ELR (cell line): ENCODE measurements at regions not wholly inside any gene's neighbourhood (a gene's known extent, or its start where the extent isn't known, plus 50 kb on each side); places are given as distances from the start of the nearest gene placed in this dataset.
A peak's percentile ranks its signal among the peaks of the same experiment; 100 is the strongest.

Experiments
- DNase-seq: peaks from one replicate; pipeline ENCODE4 v3.0.0-alpha.2; 2015; ENCODE audit warnings: low read depth

DNA sequence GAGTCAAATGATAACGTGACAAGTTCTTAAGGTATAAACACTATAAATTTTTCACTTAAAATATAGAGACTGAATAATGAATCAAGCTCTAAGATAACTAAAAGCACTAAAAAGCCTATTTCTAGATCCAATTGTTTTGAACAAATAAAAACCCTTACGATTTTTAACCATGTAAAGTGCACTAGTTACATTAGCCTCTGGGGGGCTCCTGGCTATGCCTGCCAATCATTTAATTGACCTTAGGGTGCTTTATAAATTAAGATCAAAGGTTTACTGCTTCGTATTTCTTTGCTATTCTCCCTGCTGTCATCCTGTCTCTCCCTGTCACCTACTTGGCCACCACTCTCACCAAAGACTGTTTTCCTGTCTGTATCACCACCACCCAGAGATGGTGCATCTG is 133.4 kb downstream of the ESM1 start:
- no peak for DNase-seq

- no peak for DNase-seq
These were observed 133.9 kb downstream of the ESM1 start for GRCh38 chr5:54851449-54851848.

- no peak for DNase-seq
These were observed 136.8 kb downstream of the ESM1 start for GRCh38 chr5:54848581-54848980.

- DNase-seq = peak; percentile 75
These were observed 139.8 kb downstream of the ESM1 start for GRCh38 chr5:54845567-54845941.

GRCh38 chr5:54844905-54845566 is 140.4 kb downstream of the ESM1 start:
- peak; percentile 73 for DNase-seq

- no peak for DNase-seq
These were observed 141.1 kb downstream of the ESM1 start for GRCh38 chr5:54844266-54844665.

DNA sequence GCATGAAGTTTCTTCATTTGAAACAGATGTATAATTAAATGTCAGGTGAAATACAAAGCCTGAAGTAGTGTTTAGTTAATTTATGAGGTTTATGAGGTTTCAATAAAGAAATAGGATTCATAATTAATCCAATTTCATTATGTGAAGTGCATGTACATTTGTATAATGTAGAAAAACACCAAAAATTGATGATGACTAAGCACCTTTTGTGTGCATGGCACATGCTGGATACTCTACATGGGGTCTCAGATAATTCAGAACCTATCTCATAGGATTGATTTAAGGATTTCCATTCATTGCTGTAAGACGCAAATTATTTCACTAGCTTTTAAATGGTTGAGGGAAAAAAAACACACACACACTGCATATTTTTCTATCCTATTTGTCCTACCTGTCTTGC is 143.9 kb downstream of the ESM1 start:
- DNase-seq = no peak

DNA sequence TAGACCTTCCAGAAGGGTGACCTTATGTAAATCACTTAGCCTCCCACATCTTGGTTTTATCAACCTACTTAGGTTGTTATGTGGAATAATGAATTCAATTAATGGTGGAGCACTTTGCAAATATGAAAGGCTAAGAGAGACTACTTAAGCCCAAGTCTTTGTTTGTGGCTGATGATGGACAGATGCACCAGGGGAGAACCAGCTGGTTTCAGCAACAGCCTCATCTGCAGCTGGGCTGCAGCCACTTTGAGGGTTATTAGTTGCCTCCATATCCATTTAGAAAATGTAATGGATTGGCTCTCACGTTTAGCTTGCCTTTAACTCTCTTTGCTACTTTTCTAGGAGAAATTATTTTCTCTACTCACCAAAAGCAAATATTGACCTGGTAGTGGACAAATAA is 146.6 kb downstream of the ESM1 start:
- DNase-seq = no peak

- DNase-seq = no peak
These were observed 147.4 kb downstream of the ESM1 start for GRCh38 chr5:54837981-54838380.

DNA sequence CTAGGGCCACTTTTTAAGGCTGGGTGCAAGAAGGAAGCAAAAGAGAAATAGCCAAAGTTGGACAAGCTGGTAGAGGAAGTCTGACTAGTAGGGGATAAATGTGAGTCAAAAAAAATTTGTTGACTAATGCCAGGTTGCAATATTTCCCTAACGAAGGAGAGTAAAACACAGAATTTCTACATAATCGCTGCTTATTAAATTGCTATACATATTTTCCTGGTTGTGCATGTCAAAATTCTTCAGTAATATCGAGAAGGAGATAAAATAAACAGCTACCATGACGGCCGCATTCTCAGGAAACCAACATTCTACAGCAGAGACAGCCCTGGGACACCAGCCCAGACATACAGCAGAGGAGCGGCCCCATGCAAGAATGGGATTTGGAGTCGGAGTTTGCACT is 148.3 kb downstream of the ESM1 start:
- DNase-seq = peak; percentile 56

DNA sequence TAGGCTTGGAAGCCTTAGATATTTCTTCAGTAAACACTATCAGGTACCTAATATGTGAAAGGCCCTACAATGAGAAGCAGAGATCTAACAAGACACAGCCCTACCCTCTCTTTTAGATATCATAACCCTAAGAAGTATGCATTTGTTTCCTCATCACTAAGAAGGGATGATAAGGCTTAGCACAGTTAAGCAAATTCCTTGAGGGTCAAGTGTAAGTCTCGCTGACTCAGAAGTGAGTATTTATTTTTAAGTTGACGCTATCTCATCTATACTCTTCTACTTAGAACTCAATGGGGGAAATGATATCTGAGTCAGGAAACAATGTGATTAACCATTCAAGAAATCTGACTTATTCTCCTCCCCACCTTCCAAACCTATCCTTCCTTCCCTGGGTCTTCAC is 149.7 kb downstream of the ESM1 start:
- peak; percentile 80 for DNase-seq

DNA sequence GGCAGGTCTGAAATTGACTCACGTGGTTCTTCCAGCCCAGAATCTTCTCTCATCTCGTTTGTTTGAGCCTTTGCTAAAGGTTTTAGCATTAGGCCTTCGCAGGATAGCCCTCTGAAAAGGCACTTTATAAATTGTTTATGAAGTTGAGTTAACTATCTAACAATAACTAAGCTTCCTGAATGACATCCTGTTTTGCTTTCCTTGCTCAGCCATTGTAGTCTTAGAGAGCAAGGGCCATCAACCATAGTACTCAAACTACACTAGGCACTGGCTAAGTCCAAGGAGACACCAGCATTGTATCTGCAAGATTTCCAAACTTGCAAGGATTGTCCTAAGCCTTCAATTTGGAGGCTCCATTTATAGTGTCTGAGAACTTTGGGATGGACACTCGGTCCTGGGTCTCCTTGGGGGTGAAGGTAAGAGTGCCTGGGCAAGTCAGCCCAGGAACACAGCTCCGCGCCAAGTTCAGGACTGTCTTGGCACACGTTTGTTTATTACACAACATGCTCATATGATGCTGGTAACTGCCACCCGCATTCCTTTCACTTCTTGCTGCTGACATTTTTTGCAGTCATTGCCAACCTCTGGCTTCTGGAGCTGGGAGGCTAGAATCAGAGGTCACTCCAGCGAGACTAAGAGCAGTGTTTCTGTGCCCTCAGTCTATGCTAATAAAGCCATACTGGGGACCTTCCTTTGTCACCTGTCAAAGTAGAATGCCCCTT is 151.1 kb downstream of the ESM1 start:
- DNase-seq = no peak

DNA sequence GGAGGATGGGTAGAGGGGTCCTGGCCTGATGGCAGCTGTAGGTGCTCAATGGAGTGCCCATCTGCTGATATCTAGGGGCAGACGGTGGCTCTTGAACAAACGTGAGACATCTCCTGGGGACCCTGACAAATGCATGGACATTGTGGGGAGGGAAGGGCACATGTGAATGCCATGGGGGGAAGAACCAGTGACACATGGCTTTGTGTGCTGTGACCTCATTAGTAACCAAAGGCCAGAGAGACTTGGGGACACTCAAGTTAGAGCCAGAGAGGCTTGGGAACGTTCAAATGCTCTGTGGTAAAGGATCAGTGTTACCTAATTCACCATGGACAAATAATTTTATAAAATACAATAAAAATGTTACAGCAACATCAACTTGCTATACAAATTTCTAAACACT is 151.8 kb downstream of the ESM1 start:
- DNase-seq = no peak

DNA sequence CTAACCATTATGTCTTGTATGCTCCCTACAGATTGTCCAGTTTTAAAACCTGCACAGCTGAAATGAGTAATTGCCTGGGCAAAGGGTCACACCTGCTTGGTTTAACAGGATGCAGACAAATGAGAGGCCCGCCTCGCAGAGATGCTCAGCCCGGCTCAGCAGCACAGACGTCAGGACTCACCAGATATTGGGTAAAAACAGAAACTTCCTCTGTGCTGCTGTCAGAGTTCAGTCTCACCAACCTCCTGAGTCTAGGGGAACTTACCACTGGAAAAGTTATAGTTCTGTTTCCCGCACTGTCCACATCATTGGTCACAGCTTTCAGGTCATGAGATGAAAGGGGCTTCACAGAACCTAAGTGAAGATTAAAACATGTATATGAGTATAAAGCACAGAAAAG is 152.5 kb downstream of the ESM1 start:
- no peak for DNase-seq

DNA sequence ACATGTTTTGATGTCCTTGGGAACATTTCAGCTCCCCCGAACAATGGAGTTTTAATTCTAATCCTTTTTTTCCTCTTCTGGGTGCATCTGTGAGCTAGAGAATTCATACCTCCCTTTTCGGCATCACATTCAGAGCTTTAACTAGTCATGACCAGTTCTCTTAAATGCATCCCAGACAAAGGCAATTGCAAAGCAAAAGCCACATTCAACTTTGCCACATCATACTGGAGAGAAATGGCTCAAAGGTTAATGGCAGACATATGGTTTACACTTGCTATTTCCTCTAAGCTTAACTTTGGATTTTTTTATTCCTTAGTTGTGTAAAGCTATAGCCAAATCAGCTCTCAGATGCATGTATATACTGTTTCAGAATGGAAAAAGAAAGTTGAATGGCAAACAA is 153.3 kb downstream of the ESM1 start:
- no peak for DNase-seq

- no peak for DNase-seq
These were observed 154.2 kb downstream of the ESM1 start for GRCh38 chr5:54831233-54831632.

DNA sequence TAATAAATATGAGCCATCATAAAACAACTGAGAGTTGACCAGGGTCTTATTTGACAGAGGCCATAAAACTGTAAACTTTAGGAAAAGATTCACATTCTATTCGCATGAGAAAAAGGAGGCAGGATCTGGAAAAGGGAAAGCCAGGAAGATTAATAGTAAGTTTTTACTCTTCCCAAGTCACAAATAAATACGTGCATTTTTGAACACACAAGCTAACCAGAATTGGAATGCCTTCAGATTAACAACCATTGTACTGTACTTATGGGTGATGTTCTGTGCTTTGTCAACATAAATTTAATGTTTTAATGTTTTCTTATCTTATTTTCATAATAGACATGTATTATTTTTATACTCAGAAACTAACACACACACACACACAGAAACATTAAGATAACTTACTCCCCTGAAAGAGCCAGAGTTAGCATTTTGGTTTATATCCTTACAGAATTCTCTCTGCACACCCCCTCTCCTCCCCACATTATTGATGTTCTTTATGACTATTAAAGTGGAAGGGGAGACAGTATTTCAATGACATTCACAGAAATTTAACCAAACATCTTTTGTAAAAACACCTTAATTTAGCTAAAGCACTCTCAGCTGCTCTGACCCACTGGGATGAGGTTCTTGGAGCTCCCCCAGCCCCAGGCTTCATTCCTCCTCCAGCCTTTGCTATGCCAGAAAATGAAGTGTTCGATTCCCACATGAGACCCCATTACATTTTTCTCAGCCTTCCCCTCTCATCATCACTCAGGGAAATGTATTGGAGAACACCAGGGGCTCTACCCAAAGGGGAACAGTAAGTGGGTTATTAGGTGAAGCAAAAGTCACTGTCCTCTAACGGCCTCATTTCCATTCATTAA is 155.5 kb downstream of the ESM1 start:
- DNase-seq = no peak

DNA sequence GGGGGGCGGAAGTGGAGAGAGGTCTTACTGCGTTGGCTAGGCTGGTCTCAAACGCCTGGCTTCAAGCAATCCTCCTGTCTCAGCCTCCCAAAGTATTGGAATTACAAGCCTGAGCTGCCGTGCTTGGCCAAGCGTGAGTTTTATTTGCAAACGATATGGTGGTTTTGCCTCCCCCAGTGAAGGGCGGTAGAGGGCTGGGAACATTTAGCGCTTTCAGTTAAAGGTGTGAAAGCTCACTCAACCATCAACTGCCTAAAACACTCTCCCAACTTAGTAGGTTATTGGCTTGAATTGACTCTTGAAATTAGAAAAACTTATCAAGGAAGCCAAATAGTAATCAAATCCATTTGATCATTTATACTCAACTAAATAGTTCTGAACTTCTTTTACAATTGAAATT is 156.3 kb downstream of the ESM1 start:
- no peak for DNase-seq

- DNase-seq = no peak
These were observed 157.2 kb downstream of the ESM1 start for GRCh38 chr5:54828151-54828550.

- no peak for DNase-seq
These were observed 160.4 kb downstream of the ESM1 start for GRCh38 chr5:54825005-54825404.

GRCh38 chr5:54823006-54823405 is 162.4 kb downstream of the ESM1 start:
- no peak for DNase-seq

DNA sequence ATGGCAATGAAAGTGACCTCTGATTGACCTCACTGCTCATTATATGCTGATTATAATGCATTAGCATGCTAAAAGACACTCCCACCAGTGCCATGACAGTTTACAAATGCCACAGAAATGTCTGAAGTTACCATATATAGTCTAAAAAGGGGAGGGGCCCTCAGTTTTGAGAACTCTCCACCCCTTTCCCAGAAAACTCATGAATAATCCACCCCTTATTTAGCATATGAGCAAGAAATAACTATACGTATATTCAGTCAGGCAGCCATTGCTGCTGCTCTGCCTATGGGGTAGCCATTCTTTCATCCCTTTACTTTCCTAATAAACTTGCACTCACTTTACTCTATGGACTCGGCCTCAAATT is 163.1 kb downstream of the ESM1 start:
- no peak for DNase-seq
